Sigmoid colon (tissue), 6 donors: ENCODE measurements at regions not wholly inside any gene's neighbourhood (a gene's known extent, or its start where the extent isn't known, plus 50 kb on each side); places are given as distances from the start of the nearest gene placed in this dataset.

Experiments used
- DNase-seq: peaks from one replicate; pipeline ENCODE4 v3.0.0-alpha.2; 2019
- H3K27ac ChIP-seq, 4 donors: fragments of 200-600 bp; sonication (generic); one replicate each; pipeline ENCODE4 v1.5.1; 2016 to 2019; ENCODE audit warnings: mild to moderate bottlenecking in 1 of 4
- H3K27me3 ChIP-seq, 3 donors: fragments of 200-600 bp; sonication (generic); one replicate each; pipeline ENCODE4 v1.5.1; 2019; ENCODE audit warnings: mild to moderate bottlenecking in 1 of 3
- H3K36me3 ChIP-seq, 4 donors: fragments of 200-600 bp; sonication (generic); one replicate each; pipeline ENCODE4 v1.5.1; 2016 to 2019
- H3K4me1 ChIP-seq, 4 donors: fragments of 200-600 bp; sonication (generic); one replicate each; pipeline ENCODE4 v1.5.1; 2017 to 2019
- H3K4me3 ChIP-seq, 4 donors: fragments of 200-600 bp; sonication (generic); one replicate each; pipeline ENCODE4 v1.5.1; 2017 to 2019; ENCODE audit warnings: mild to moderate bottlenecking in 2 of 4, moderate library complexity in 1 of 4
- H3K9me3 ChIP-seq, 4 donors: fragments of 200-600 bp in 3 of 4; sonication (generic) in 3 of 4; one replicate each; pipeline versions ENCODE4 v1.5.1 to v1.6.1; 2013 to 2019
- CTCF ChIP-seq, 4 experiments: fragments of 450-650 bp in 3 of 4; fragments of 200-600 bp in 1 of 4; IDR thresholded peaks; one replicate each; pipeline ENCODE4 v1.5.1; 2016 to 2019; ENCODE audit warnings: antibody characterized with exemption in 4 of 4, mild to moderate bottlenecking in 3 of 4, moderate library complexity in 2 of 4
- EP300 ChIP-seq, 4 donors: sonication (generic); formaldehyde crosslinking; IDR thresholded peaks; one replicate each; pipeline ENCODE4 v1.6.1; 2017; ENCODE audit warnings: antibody characterized with exemption in 4 of 4
- POLR2A ChIP-seq, 2 donors: fragments of 450-650 bp; IDR thresholded peaks; one replicate each; pipeline ENCODE4 v1.6.1; 2016; ENCODE audit warnings: antibody characterized with exemption in 2 of 2, mild to moderate bottlenecking in 2 of 2, moderate library complexity in 2 of 2
- POLR2AphosphoS5 ChIP-seq, 4 donors: sonication (generic); formaldehyde crosslinking; IDR thresholded peaks; one replicate each; pipeline ENCODE4 v1.6.1; 2017; ENCODE audit warnings: antibody characterized with exemption in 4 of 4
- WGBS, 2 donors: extraction: QIAGEN DNeasy Blood & Tissue Kit; methylation state at CpG; one replicate each; pipeline ENCODE4 v1.1.7; 2013; 5-methylcytosine and 5-hydroxymethylcytosine counted together
- intact Hi-C: fragments of 100-400 bp; cut with DNase I; formaldehyde crosslinking; loops from one replicate; pipeline ENCODE4 v1.15.1; 2023
- donor health status: healthy with polysubstance abuse.
- donor health status: healthy.

GRCh38 chr7:108808549-108809266, 239.0 kb downstream of the DNAJB9 start:
- DNase-seq: no peak
- intact Hi-C loops: no loop called here
- Histone ChIP-seq H3K4me1 (no peaks in the 10 kb centered on the region), H3K27me3 (no peaks in the 10 kb centered on the region), H3K27ac (no peak overlapping the region), H3K4me3 (no peak overlapping the region), H3K9me3 (no peaks in the 10 kb centered on the region), H3K36me3 (no peaks in the 10 kb centered on the region)
- TF ChIP-seq POLR2AphosphoS5 (IDR thresholded peaks at IDR 0.05): no peak
- no peak for TF ChIP-seq EP300 (IDR thresholded peaks at IDR 0.05)
- TF ChIP-seq CTCF (IDR thresholded peaks at IDR 0.05): no peak
- no peak for TF ChIP-seq POLR2A (IDR thresholded peaks at IDR 0.05)
- WGBS, 2 donors: 35 to 60% methylated on average over 1 of the region's 1 CpG

GRCh38 chr7:108809356-108809755, 239.7 kb downstream of the DNAJB9 start:
- TF ChIP-seq POLR2A (IDR thresholded peaks at IDR 0.05): no peak
- no peak for TF ChIP-seq POLR2AphosphoS5 (IDR thresholded peaks at IDR 0.05)
- no peak for TF ChIP-seq CTCF (IDR thresholded peaks at IDR 0.05)
- no peak for TF ChIP-seq EP300 (IDR thresholded peaks at IDR 0.05)
- H3K36me3 ChIP-seq: no peaks in the 10 kb centered on the region
- intact Hi-C loops: no loop called here

GRCh38 chr7:108810756-108811385, 241.2 kb downstream of the DNAJB9 start:
- H3K27me3 ChIP-seq: no peaks in the 10 kb centered on the region
- 80 to 86% methylated on average over 2 of the region's 2 CpGs for WGBS, 2 donors
- DNase-seq: no peak
- H3K36me3 ChIP-seq: no peaks in the 10 kb centered on the region
- intact Hi-C loops: no loop called here
- TF ChIP-seq POLR2A (IDR thresholded peaks at IDR 0.05): no peak
- no peak for TF ChIP-seq EP300 (IDR thresholded peaks at IDR 0.05)
- no peak for TF ChIP-seq POLR2AphosphoS5 (IDR thresholded peaks at IDR 0.05)
- TF ChIP-seq CTCF (IDR thresholded peaks at IDR 0.05): no peak
- H3K4me1 ChIP-seq: no peaks in the 10 kb centered on the region
- H3K9me3 ChIP-seq: no peaks in the 10 kb centered on the region
- no peak overlapping the region for H3K27ac ChIP-seq
- H3K4me3 ChIP-seq: no peak overlapping the region

More at GRCh38 chr7:108809356-108809755, 239.7 kb downstream of the DNAJB9 start:
- DNase-seq: no peak
- Histone ChIP-seq H3K27ac (no peak overlapping the region), H3K4me3 (no peak overlapping the region), H3K4me1 (no peaks in the 10 kb centered on the region), H3K27me3 (no peaks in the 10 kb centered on the region), H3K9me3 (no peaks in the 10 kb centered on the region)
- WGBS, 2 donors: 36 to 62% methylated on average over 2 of the region's 2 CpGs

- DNase-seq: no peak
- Histone ChIP-seq H3K4me1 (no peaks in the 10 kb centered on the region), H3K27me3 (no peaks in the 10 kb centered on the region), H3K36me3 (no peaks in the 10 kb centered on the region), H3K9me3 (no peaks in the 10 kb centered on the region), H3K27ac (no peak overlapping the region), H3K4me3 (no peak overlapping the region)
- TF ChIP-seq POLR2AphosphoS5 (IDR thresholded peaks at IDR 0.05) (no peak), POLR2A (IDR thresholded peaks at IDR 0.05) (no peak), EP300 (IDR thresholded peaks at IDR 0.05) (no peak), CTCF (IDR thresholded peaks at IDR 0.05) (no peak)
- WGBS, 2 donors: 82 to 87% methylated on average over 3 of the region's 3 CpGs
- intact Hi-C loops: no loop called here
These were observed 243.8 kb downstream of the DNAJB9 start for GRCh38 chr7:108813251-108814014.
